WI38 (cell line): ENCODE measurements at regions not wholly inside any gene's neighbourhood (a gene's known extent, or its start where the extent isn't known, plus 50 kb on each side); places are given as distances from the start of the nearest gene placed in this dataset.

Experiments used
- H3K4me3 ChIP-seq: 2 replicates; pipeline ENCODE4 v1.5.1; 2011; ENCODE audit warnings: low read depth, mild to moderate bottlenecking, control low read depth, low read length
- CTCF ChIP-seq: IDR thresholded peaks from 2 replicates; pipeline ENCODE4 v1.5.1; 2012; ENCODE audit warnings: low read depth, mild to moderate bottlenecking, control low read depth, low read length

DNA sequence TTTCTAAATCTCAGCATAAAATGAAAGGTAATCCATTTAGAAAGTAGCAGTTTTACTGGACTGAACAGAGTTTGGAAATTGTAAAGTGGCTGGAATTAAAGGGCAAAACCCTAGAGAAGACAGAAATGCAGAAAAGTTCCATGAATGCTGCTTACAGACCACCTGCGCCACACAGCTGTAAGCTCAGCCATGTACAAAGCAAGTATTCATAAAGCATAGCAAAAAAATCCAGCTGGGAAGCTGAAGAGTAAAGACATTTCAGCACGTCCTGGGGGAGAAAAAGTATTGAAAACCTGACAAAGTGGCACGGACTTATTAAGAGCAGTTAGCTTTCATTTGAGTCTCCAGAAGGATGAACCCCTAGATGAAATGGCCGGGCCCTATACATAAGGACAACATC, 220.1 kb upstream of the CNTN5 start:
- no peak for TF ChIP-seq CTCF
- H3K4me3 ChIP-seq: no peak overlapping the region

DNA sequence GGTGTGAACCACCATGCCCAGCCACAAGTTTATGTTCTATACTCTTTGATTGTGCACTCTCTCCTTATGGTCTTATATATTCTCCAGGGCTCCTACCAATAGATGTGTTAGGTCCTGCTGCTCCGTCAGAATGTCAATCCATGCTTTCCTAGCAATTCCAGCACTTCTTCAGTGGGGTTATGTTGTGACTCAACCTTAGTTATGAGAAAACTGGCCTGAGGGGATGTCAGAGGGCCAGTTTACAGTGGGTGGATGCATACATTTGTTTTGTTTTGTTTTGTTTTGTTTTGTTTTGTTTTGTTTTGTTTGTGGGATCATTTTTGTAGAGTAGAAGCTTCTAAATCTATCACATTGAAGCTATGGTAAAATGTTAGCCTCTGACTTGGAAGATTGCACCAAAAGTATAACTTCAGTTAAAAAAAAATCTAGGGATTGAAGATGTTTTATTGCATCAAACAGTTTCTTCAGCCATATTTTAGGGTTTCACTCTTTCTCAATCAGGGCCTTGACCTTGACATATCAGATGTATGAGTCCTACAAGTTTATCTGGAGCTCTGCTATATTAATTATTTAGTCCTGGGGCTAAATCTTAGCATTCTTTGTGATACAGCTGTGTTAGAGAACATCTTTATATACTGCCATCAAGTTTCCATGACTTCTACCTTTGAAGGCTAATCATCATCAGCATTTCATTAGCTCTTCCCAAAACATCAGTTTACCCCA, 191.6 kb upstream of the CNTN5 start:
- TF ChIP-seq CTCF: no peak
- H3K4me3 ChIP-seq: no peak overlapping the region

GRCh38 chr11:98829971-98830370, 190.8 kb upstream of the CNTN5 start:
- H3K4me3 ChIP-seq: no peak overlapping the region
- TF ChIP-seq CTCF: no peak

DNA sequence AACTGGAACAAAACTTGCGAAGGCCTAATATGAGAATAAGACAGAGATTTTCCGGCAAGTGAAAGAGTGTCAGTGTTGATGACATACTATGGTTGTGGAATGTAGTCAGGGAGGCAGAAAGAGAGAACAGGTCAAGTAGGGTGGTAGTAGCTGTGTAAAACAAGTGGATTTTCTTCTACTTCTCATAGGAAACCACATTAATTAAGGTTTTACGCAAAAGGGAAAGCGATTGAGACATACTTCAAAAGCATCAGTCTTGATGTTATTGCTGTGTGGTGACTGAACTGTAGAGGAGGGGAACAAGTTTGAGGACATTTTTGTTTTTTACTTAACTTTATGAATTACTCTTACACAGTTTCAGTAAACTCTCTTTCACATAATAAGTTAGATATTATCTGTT, 186.0 kb upstream of the CNTN5 start:
- H3K4me3 ChIP-seq: no peak overlapping the region
- TF ChIP-seq CTCF: no peak

- H3K4me3 ChIP-seq: no peak overlapping the region
- no peak for TF ChIP-seq CTCF
Observed at GRCh38 chr11:98835335-98835734, 185.4 kb upstream of the CNTN5 start.

GRCh38 chr11:98836156-98836555, 184.6 kb upstream of the CNTN5 start:
- TF ChIP-seq CTCF: no peak

GRCh38 chr11:98842187-98842586, 178.6 kb upstream of the CNTN5 start:
- no peak overlapping the region for H3K4me3 ChIP-seq
- TF ChIP-seq CTCF: no peak

More at GRCh38 chr11:98836156-98836555, 184.6 kb upstream of the CNTN5 start:
- no peak overlapping the region for H3K4me3 ChIP-seq
